Stomach (tissue), 8 donors: ENCODE measurements at regions not wholly inside any gene's neighbourhood (a gene's known extent, or its start where the extent isn't known, plus 50 kb on each side); places are given as distances from the start of the nearest gene placed in this dataset.

Experiments
- DNase-seq, 2 donors: peaks; one replicate each; pipeline versions ENCODE4 v3.0.0 to v3.0.0-alpha.2; 2013 to 2019
- H3K27ac ChIP-seq, 5 donors: fragments of 200-600 bp in 4 of 5; sonication (generic) in 4 of 5; one replicate each; pipeline ENCODE4 v1.5.1; 2013 to 2019; ENCODE audit warnings: mild to moderate bottlenecking in 1 of 5, moderate library complexity in 1 of 5
- H3K27me3 ChIP-seq, 3 donors: fragments of 200-600 bp; sonication (generic); one replicate each; pipeline ENCODE4 v1.5.1; 2017 to 2019; ENCODE audit warnings: mixed run types in 1 of 3
- H3K36me3 ChIP-seq, 4 donors: fragments of 200-600 bp; sonication (generic); 1 replicate in 3 of 4; 2 replicates in 1 of 4; pipeline ENCODE4 v1.5.1; 2016 to 2019
- H3K4me1 ChIP-seq, 4 donors: fragments of 200-600 bp; sonication (generic); one replicate each; pipeline ENCODE4 v1.5.1; 2016 to 2019
- H3K4me3 ChIP-seq, 4 donors: fragments of 200-600 bp; sonication (generic) in 3 of 4; one replicate each; pipeline ENCODE4 v1.5.1; 2016 to 2019; ENCODE audit warnings: mild to moderate bottlenecking in 1 of 4
- H3K9me3 ChIP-seq, 4 donors: fragments of 200-600 bp; sonication (generic); one replicate each; pipeline ENCODE4 v1.5.1; 2016 to 2019
- EP300 ChIP-seq: sonication (generic); formaldehyde crosslinking; IDR thresholded peaks from one replicate; pipeline ENCODE4 v1.6.1; 2017; ENCODE audit warnings: antibody characterized with exemption
- POLR2A ChIP-seq, 4 donors: fragments of 450-650 bp; IDR thresholded peaks; one replicate each; pipeline ENCODE4 v1.6.1; 2016; ENCODE audit warnings: antibody characterized with exemption in 4 of 4, control low read depth in 2 of 4, mild to moderate bottlenecking in 1 of 4, moderate library complexity in 1 of 4
- POLR2AphosphoS5 ChIP-seq, 3 donors: sonication (generic); formaldehyde crosslinking; IDR thresholded peaks; one replicate each; pipeline ENCODE4 v1.6.1; 2016; ENCODE audit warnings: antibody characterized with exemption in 3 of 3
- WGBS, 5 donors: extraction: QIAGEN DNeasy Blood & Tissue Kit in 3 of 5; methylation state at CpG; one replicate each; pipeline versions ENCODE4 v1.1.5 to v1.1.7; 2013 to 2018; 5-methylcytosine and 5-hydroxymethylcytosine counted together
- intact Hi-C: fragments of 100-400 bp; cut with DNase I; formaldehyde crosslinking; loops from one replicate; pipeline ENCODE4 v1.15.1; 2023; ENCODE audit warnings: low total_unique reads
- TF ChIP-seq, protein P1 (sequence below), 7 experiments: fragments of 450-650 bp in 4 of 7; fragments of 200-600 bp in 3 of 7; sonication (generic) in 3 of 7; IDR thresholded peaks; one replicate each; pipeline ENCODE4 v1.5.1; 2016 to 2019; ENCODE audit warnings: antibody characterized with exemption in 7 of 7, control low read depth in 2 of 7, mild to moderate bottlenecking in 1 of 7
- donor health status: healthy with polysubstance abuse.
- donor health status: Bipolar disorder and iron deficiency.
- donor health status: healthy.

DNA sequence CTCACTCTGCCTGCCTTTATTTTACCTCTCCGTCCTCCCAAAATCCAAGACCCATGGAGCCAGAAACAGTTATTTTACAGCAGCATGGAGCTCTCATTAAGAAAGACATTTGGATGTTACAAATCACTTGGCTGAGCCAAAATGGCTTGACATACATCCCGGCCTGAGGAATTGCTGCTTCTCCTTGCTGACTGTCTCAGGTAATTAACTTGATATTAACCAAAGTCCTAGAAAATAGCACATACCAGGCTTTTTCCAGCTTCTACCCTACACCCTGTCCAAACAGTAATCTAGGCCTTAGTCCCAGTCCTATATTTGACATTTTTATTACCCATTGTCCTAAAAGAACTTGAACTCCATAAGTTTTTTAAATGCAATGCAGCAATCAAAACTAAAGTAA lies 205.0 kb downstream of the TMX3 start:
- Histone ChIP-seq H3K27ac (no peak overlapping the region), H3K36me3 (no peaks in the 10 kb centered on the region), H3K4me3 (no peak overlapping the region), H3K27me3 (no peaks in the 10 kb centered on the region), H3K4me1 (no peaks in the 10 kb centered on the region), H3K9me3 (no peaks in the 10 kb centered on the region)
- DNase-seq = no peak
- 81 to 91% (median 86%) methylated on average over 2 of the region's 2 CpGs for WGBS, 5 donors
- TF ChIP-seq, protein P1, sequence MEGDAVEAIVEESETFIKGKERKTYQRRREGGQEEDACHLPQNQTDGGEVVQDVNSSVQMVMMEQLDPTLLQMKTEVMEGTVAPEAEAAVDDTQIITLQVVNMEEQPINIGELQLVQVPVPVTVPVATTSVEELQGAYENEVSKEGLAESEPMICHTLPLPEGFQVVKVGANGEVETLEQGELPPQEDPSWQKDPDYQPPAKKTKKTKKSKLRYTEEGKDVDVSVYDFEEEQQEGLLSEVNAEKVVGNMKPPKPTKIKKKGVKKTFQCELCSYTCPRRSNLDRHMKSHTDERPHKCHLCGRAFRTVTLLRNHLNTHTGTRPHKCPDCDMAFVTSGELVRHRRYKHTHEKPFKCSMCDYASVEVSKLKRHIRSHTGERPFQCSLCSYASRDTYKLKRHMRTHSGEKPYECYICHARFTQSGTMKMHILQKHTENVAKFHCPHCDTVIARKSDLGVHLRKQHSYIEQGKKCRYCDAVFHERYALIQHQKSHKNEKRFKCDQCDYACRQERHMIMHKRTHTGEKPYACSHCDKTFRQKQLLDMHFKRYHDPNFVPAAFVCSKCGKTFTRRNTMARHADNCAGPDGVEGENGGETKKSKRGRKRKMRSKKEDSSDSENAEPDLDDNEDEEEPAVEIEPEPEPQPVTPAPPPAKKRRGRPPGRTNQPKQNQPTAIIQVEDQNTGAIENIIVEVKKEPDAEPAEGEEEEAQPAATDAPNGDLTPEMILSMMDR (IDR thresholded peaks at IDR 0.05) = no peak
- TF ChIP-seq POLR2A (IDR thresholded peaks at IDR 0.05) = no peak
- TF ChIP-seq EP300 = no peak
- TF ChIP-seq POLR2AphosphoS5 (IDR thresholded peaks at IDR 0.05) = no peak
- intact Hi-C loops = no loop called here

DNA sequence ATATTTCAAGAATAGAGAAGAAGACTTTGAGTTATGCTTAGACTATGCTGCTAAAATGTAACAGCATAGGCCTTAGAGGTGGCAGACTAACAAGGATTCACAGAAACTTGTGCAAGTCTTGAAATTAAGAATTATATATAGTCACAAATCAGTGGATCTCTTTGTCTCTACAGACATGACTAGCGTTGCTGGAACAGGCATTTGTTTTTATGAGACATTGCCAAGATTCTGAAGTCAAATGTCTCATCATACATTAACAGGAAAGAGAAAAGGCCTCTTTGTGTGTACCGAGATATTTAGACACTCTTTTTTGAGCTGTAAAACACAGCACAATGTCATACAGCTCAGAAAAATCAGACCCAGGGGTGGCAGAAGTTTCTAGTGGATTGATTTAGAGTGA lies 207.1 kb downstream of the TMX3 start:
- TF ChIP-seq, protein P1 (IDR thresholded peaks at IDR 0.05) = no peak
- no peak for TF ChIP-seq POLR2A (IDR thresholded peaks at IDR 0.05)
- TF ChIP-seq EP300 = no peak
- TF ChIP-seq POLR2AphosphoS5 (IDR thresholded peaks at IDR 0.05) = no peak
- no peak for DNase-seq
- 59 to 85% (median 66%) methylated on average over 2 of the region's 2 CpGs for WGBS, 5 donors
- intact Hi-C loops = no loop called here
- no peaks in the 10 kb centered on the region for H3K4me1 ChIP-seq
- H3K36me3 ChIP-seq = no peaks in the 10 kb centered on the region
- H3K27ac ChIP-seq = no peak overlapping the region
- no peaks in the 10 kb centered on the region for H3K9me3 ChIP-seq
- H3K27me3 ChIP-seq = no peaks in the 10 kb centered on the region
- no peak overlapping the region for H3K4me3 ChIP-seq

DNA sequence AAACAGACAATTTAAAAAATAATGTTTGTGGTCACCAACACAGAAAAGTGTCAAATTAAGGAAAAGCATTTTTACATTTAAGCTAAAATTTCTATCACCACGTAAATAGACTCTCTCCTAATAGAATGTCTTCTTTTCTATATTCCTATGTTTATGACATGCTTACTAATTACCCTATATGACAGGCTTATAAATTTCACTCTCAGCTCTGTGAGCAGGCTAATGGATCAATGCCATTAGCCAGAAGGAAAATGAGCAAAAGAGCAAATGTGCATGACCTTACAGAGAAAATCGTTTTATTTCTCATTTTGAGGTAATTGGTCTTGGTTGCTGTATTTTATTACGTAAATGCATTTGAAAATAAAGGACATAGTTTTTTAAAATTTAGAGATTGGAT lies 209.7 kb downstream of the TMX3 start:
- TF ChIP-seq EP300 (no peak), POLR2AphosphoS5 (IDR thresholded peaks at IDR 0.05) (no peak), POLR2A (IDR thresholded peaks at IDR 0.05) (no peak)
- TF ChIP-seq, protein P1 (IDR thresholded peaks at IDR 0.05) = no peak
- Histone ChIP-seq H3K9me3 (no peaks in the 10 kb centered on the region), H3K27me3 (no peaks in the 10 kb centered on the region), H3K4me1 (no peaks in the 10 kb centered on the region), H3K36me3 (no peaks in the 10 kb centered on the region), H3K27ac (no peak overlapping the region), H3K4me3 (no peak overlapping the region)
- DNase-seq = no peak
- WGBS, 5 donors = 74 to 80% (median 80%) methylated on average over 3 of the region's 3 CpGs
- intact Hi-C loops = no loop called here

DNA sequence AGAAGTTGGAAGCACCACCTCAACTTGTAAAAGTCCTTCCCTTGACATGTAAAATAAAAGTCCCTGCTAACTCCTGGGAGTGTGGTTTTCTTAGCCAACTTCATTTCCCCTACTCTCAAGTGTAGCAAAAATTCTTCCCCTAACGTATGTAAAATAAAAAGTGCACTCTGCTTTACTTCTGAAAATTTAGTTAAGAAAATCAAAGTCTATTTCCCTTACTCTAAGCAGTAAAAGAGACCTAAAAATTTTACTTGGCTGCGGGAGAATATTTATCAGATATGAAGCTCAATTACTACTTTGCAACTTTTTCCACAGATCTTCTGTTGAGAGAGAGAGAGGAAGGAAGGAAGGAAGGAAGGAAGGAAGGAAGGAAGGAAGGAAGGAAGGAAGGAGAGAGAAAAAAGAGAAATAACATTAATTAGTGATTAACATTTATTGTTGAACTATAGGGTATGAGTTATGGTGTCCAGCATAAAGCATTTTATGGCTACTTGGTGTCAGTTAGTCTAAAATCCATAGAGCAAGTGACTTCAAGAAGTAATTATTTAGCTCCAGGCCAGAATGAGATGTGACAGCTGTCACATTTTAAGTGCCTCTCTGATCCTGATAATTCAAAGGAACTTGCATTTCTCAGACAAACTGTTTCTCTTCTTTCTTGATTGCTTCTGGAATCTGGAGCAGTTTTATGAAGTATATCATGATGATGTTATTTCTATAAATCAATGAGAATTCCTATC lies 210.3 kb downstream of the TMX3 start:
- H3K4me3 ChIP-seq = no peak overlapping the region
- H3K27me3 ChIP-seq = no peaks in the 10 kb centered on the region
- TF ChIP-seq POLR2AphosphoS5 (IDR thresholded peaks at IDR 0.05) = no peak
- TF ChIP-seq EP300 = no peak
- TF ChIP-seq POLR2A (IDR thresholded peaks at IDR 0.05) = no peak
- TF ChIP-seq, protein P1 (IDR thresholded peaks at IDR 0.05) = no peak
- 75 to 85% (median 82%) methylated on average over 2 of the region's 2 CpGs for WGBS, 5 donors
- no peak overlapping the region for H3K27ac ChIP-seq
- H3K36me3 ChIP-seq = no peaks in the 10 kb centered on the region
- no peaks in the 10 kb centered on the region for H3K9me3 ChIP-seq
- DNase-seq = no peak
- no peaks in the 10 kb centered on the region for H3K4me1 ChIP-seq
- intact Hi-C loops = no loop called here
